ENCODE measurements at regions not wholly inside any gene's neighbourhood (a gene's known extent, or its start where the extent isn't known, plus 50 kb on each side); places are given as distances from the start of the nearest gene placed in this dataset.

GRCh38 chr1:81029266-81029665 lies 771.5 kb upstream of the ADGRL2 start:
- no peak for TF ChIP-seq NFE2L2 (IDR thresholded peaks at IDR 0.05; ENCODE audit: low read length)
- no peak for TF ChIP-seq MLX (CRISPR knock-in tag; IDR thresholded peaks at IDR 0.05)
- no peak for TF ChIP-seq ASH2L (IDR thresholded peaks at IDR 0.05; ENCODE audit: insufficient read length, low read depth, low read length)
- no peak for TF ChIP-seq SUZ12 (IDR thresholded peaks at IDR 0.05; ENCODE audit: low read depth, low read length)
- no peak for TF ChIP-seq USF2 (IDR thresholded peaks at IDR 0.05; ENCODE audit: low read depth, low read length)
- no peak for TF ChIP-seq USF2 (CRISPR knock-in tag; IDR thresholded peaks at IDR 0.05; ENCODE audit: borderline replicate concordance)
- TF ChIP-seq ZNF616 (CRISPR knock-in tag; IDR thresholded peaks at IDR 0.05; ENCODE audit: low read depth) = no peak

Measured in HepG2 (cell line).